GM12878 (cell line): ENCODE measurements at regions not wholly inside any gene's neighbourhood (a gene's known extent, or its start where the extent isn't known, plus 50 kb on each side); places are given as distances from the start of the nearest gene placed in this dataset.

ENCODE experiments used
- ATAC-seq: fragments of 200-7000 bp; cut with Tn5 transposase; 3 replicates; pipeline ENCODE4 v1.9.1; 2020; ENCODE audit warnings: mild to moderate bottlenecking, moderate library complexity
- BruUV-seq: library from RNA; stranded (reverse); fragments of 400-500 nt; replicated peaks from 2 replicates; lab custom pipeline; 2021; lab: Mats Ljungman, UMichigan
- CTCF ChIA-PET: fragments of 300-600 bp; sonication (Branson Sonifier 250); formaldehyde crosslinking; extraction: SDS; loops from one replicate; lab custom pipeline; 2021; ENCODE audit warnings: inconsistent platforms; lab: Yijun Ruan, JAX
- POLR2A ChIA-PET: fragments of 350-600 bp; formaldehyde crosslinking; extraction: SDS; loops from one replicate; lab custom pipeline; 2021; ENCODE audit warnings: inconsistent platforms; lab: Charles Lee
- RAD21 ChIA-PET: fragments of 300-600 bp; sonication (Branson Sonifier 250); formaldehyde crosslinking; loops from one replicate; lab custom pipeline; 2023; ENCODE audit warnings: antibody characterized with exemption; ENCODE audit not compliant: unreplicated experiment; lab: Charles Lee
- SMC1A ChIA-PET: fragments of 300-600 bp; sonication (Branson Sonifier 250); formaldehyde crosslinking; loops from one replicate; lab custom pipeline; 2023; ENCODE audit not compliant: unreplicated experiment, uncharacterized antibody; lab: Charles Lee
- DNase-seq: peaks from one replicate; pipeline ENCODE4 v3.0.0-alpha.2; 2011; ENCODE audit warnings: low read depth, low spot score
- FAIRE-seq: peaks from 3 replicates; lab custom pipeline; 2011; peaks lifted over from hg19 to GRCh38; lab: Jason Lieb, UNC
- H2AFZ ChIP-seq: 2 replicates; pipeline ENCODE4 v1.6.0; 2011; ENCODE audit warnings: low read depth, low read length, control low read depth; ENCODE audit not compliant: control insufficient read depth
- H3K27ac ChIP-seq: 2 replicates; pipeline ENCODE4 v1.5.1; 2011; ENCODE audit warnings: control low read depth; ENCODE audit not compliant: control insufficient read depth, insufficient read depth
- H3K27me3 ChIP-seq, 2 experiments: replicated peaks in 1 of 2; 2 replicates each; pipeline versions ENCODE4 v1.6.0 to v1.6.1; 2011; ENCODE audit warnings: low read length in 1 of 2; ENCODE audit not compliant: control insufficient read depth in 2 of 2, insufficient read depth in 2 of 2
- H3K36me3 ChIP-seq, 2 experiments: 2 replicates each; pipeline ENCODE4 v1.5.1; 2011; ENCODE audit warnings: low read length in 1 of 2; ENCODE audit not compliant: control insufficient read depth in 2 of 2, insufficient read depth in 2 of 2
- H3K4me1 ChIP-seq: 2 replicates; pipeline ENCODE4 v1.6.1; 2011; ENCODE audit warnings: mild to moderate bottlenecking, low read length, moderate library complexity, mixed read lengths; ENCODE audit not compliant: control insufficient read depth, insufficient read depth
- H3K4me2 ChIP-seq: 2 replicates; pipeline ENCODE4 v1.6.0; 2011; ENCODE audit warnings: control low read depth; ENCODE audit not compliant: control insufficient read depth, insufficient read depth
- H3K4me3 ChIP-seq: fragments of 200-600 bp; sonication (generic); 2 replicates; pipeline ENCODE4 v1.5.1; 2016
- H3K79me2 ChIP-seq: 2 replicates; pipeline ENCODE4 v1.6.0; 2011; ENCODE audit warnings: low read length; ENCODE audit not compliant: control insufficient read depth, insufficient read depth
- H3K9ac ChIP-seq: 2 replicates; pipeline ENCODE4 v1.8.0; 2011; ENCODE audit warnings: low read length, control low read depth, mixed read lengths; ENCODE audit not compliant: control insufficient read depth, insufficient read depth
- H3K9me3 ChIP-seq: replicated peaks from 3 replicates; pipeline ENCODE4 v1.5.1; 2011; ENCODE audit warnings: mild to moderate bottlenecking, low read length; ENCODE audit not compliant: control insufficient read depth, insufficient read depth
- H4K20me1 ChIP-seq: 2 replicates; pipeline ENCODE4 v1.6.0; 2011; ENCODE audit not compliant: control insufficient read depth, insufficient read depth
- BCLAF1 ChIP-seq: fragments of 450-650 bp; IDR thresholded peaks from 2 replicates; pipeline ENCODE4 v1.6.1; 2017; ENCODE audit warnings: antibody characterized with exemption, mild to moderate bottlenecking, moderate library complexity
- CBX5 ChIP-seq: sonication (generic); IDR thresholded peaks from 2 replicates; pipeline ENCODE4 v1.6.1; 2016; ENCODE audit warnings: low read depth, moderate library complexity, mild to moderate bottlenecking, inconsistent platforms
- ETV6 ChIP-seq, 2 experiments: fragments of 450-650 bp in 1 of 2; IDR thresholded peaks in 1 of 2; conservative IDR thresholded peaks in 1 of 2; 2 replicates each; pipeline ENCODE4 v1.6.1; 2014; ENCODE audit warnings: antibody characterized with exemption in 1 of 2, borderline replicate concordance in 1 of 2, low read depth in 1 of 2, mild to moderate bottlenecking in 1 of 2, moderate library complexity in 1 of 2
- FOS ChIP-seq: IDR thresholded peaks from 3 replicates; pipeline ENCODE4 v1.6.1; 2011; ENCODE audit warnings: borderline replicate concordance; ENCODE audit not compliant: insufficient read length; ENCODE audit errors: extremely low read depth
- HDAC2 ChIP-seq: fragments of 200-600 bp; sonication (generic); IDR thresholded peaks from 2 replicates; pipeline ENCODE4 v1.6.1; 2017
- JUND ChIP-seq: IDR thresholded peaks from 2 replicates; pipeline ENCODE4 v1.6.1; 2012; ENCODE audit warnings: low read depth, mild to moderate bottlenecking, low read length, improper control_type of control experiment, moderate library complexity
- NFYB ChIP-seq: IDR thresholded peaks from 2 replicates; pipeline ENCODE4 v1.6.1; 2011; ENCODE audit warnings: low read depth, mild to moderate bottlenecking, low read length, improper control_type of control experiment, moderate library complexity; ENCODE audit not compliant: insufficient read depth
- PML ChIP-seq: IDR thresholded peaks from 2 replicates; pipeline ENCODE4 v1.6.1; 2012; ENCODE audit warnings: low read length, inconsistent platforms
- RBBP5 ChIP-seq: fragments of 200-600 bp; sonication (generic); conservative IDR thresholded peaks from 2 replicates; pipeline ENCODE4 v1.6.1; 2016
- RFX5 ChIP-seq: IDR thresholded peaks from 2 replicates; pipeline ENCODE4 v1.6.1; 2011; ENCODE audit warnings: low read depth, low read length, improper control_type of control experiment
- STAT3 ChIP-seq: IDR thresholded peaks from 2 replicates; pipeline ENCODE4 v1.6.1; 2011; ENCODE audit warnings: low read depth, low read length, improper control_type of control experiment
- TCF7 ChIP-seq: IDR thresholded peaks from 2 replicates; pipeline ENCODE4 v1.6.1; 2014; ENCODE audit warnings: antibody characterized with exemption, borderline replicate concordance
- WGBS: methylation state at CpG from one replicate; pipeline ENCODE4 v1.1.6; 2016; ENCODE audit warnings: low lambda C conversion rate; ENCODE audit not compliant: insufficient replicate concordance, insufficient coverage; ENCODE audit errors: missing lambda C conversion rate; 5-methylcytosine and 5-hydroxymethylcytosine counted together
- in situ Hi-C: fragments of 300-500 bp; cut with MboI; formaldehyde crosslinking; loops from 9 replicates; pipeline ENCODE4 v1.14.3; 2018; ENCODE audit warnings: mixed read lengths
- intact Hi-C: fragments of 100-400 bp; cut with micrococcal nuclease; formaldehyde crosslinking; loops from one replicate; pipeline ENCODE4 v1.14.2; 2022; ENCODE audit not compliant: unreplicated experiment
- TF ChIP-seq, protein P1 (sequence below): fragments of 450-650 bp; IDR thresholded peaks from 2 replicates; pipeline ENCODE4 v1.6.1; 2016; ENCODE audit warnings: mild to moderate bottlenecking, moderate library complexity, borderline replicate concordance
- TF ChIP-seq, protein P2 (sequence below): fragments of 450-650 bp; IDR thresholded peaks from 2 replicates; pipeline ENCODE4 v1.6.1; 2016; ENCODE audit warnings: mild to moderate bottlenecking

- Histone ChIP-seq H3K36me3 (no peaks in the 10 kb centered on the region), H3K9me3 (no peaks in the 10 kb centered on the region), H3K79me2 (no peaks in the 10 kb centered on the region), H3K4me2 (no peak overlapping the region), H3K4me1 (no peaks in the 10 kb centered on the region), H3K9ac (no peak overlapping the region), H3K27me3 (no peaks in the 10 kb centered on the region), H3K4me3 (no peak overlapping the region), H2AFZ (no peak overlapping the region), H3K27ac (no peak overlapping the region), H4K20me1 (no peaks in the 10 kb centered on the region)
- 11% methylated on average over 6 of the region's 6 CpGs for WGBS
- ChIA-PET SMC1A (no interaction called here), CTCF (interaction anchor here (1.2 kb wide), 1 partner anchor 48 kb away, joined by 3 read pairs; no protein-coding TSS in a partner anchor), POLR2A (no interaction called here), RAD21 (no interaction called here)
- no TSS peak for BruUV-seq
- no peak for FAIRE-seq
- no peak for DNase-seq
- no peak for ATAC-seq
- TF ChIP-seq BCLAF1 = no peak
- TF ChIP-seq HDAC2 = no peak
- TF ChIP-seq CBX5 = no peak
- no peak for TF ChIP-seq NFYB
- TF ChIP-seq TCF7 = no peak
- TF ChIP-seq, protein P1, sequence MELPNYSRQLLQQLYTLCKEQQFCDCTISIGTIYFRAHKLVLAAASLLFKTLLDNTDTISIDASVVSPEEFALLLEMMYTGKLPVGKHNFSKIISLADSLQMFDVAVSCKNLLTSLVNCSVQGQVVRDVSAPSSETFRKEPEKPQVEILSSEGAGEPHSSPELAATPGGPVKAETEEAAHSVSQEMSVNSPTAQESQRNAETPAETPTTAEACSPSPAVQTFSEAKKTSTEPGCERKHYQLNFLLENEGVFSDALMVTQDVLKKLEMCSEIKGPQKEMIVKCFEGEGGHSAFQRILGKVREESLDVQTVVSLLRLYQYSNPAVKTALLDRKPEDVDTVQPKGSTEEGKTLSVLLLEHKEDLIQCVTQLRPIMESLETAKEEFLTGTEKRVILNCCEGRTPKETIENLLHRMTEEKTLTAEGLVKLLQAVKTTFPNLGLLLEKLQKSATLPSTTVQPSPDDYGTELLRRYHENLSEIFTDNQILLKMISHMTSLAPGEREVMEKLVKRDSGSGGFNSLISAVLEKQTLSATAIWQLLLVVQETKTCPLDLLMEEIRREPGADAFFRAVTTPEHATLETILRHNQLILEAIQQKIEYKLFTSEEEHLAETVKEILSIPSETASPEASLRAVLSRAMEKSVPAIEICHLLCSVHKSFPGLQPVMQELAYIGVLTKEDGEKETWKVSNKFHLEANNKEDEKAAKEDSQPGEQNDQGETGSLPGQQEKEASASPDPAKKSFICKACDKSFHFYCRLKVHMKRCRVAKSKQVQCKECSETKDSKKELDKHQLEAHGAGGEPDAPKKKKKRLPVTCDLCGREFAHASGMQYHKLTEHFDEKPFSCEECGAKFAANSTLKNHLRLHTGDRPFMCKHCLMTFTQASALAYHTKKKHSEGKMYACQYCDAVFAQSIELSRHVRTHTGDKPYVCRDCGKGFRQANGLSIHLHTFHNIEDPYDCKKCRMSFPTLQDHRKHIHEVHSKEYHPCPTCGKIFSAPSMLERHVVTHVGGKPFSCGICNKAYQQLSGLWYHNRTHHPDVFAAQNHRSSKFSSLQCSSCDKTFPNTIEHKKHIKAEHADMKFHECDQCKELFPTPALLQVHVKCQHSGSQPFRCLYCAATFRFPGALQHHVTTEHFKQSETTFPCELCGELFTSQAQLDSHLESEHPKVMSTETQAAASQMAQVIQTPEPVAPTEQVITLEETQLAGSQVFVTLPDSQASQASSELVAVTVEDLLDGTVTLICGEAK = no peak
- TF ChIP-seq STAT3 = no peak
- TF ChIP-seq JUND = no peak
- TF ChIP-seq FOS = no peak
- no peak for TF ChIP-seq RFX5
- no peak for TF ChIP-seq ETV6 (conservative IDR thresholded peaks at IDR 0.05 in 1 of 2, IDR thresholded peaks at IDR 0.05 in 1 of 2; ENCODE audit: borderline replicate concordance in 1 of 2, low read depth in 1 of 2)
- TF ChIP-seq RBBP5 = no peak
- TF ChIP-seq PML = no peak
- TF ChIP-seq, protein P2, sequence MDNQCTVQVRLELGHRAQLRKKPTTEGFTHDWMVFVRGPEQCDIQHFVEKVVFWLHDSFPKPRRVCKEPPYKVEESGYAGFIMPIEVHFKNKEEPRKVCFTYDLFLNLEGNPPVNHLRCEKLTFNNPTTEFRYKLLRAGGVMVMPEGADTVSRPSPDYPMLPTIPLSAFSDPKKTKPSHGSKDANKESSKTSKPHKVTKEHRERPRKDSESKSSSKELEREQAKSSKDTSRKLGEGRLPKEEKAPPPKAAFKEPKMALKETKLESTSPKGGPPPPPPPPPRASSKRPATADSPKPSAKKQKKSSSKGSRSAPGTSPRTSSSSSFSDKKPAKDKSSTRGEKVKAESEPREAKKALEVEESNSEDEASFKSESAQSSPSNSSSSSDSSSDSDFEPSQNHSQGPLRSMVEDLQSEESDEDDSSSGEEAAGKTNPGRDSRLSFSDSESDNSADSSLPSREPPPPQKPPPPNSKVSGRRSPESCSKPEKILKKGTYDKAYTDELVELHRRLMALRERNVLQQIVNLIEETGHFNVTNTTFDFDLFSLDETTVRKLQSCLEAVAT = no peak
- in situ Hi-C loops (no loop called here), intact Hi-C loops (no loop called here)
Measured at GRCh38 chrX:57977992-57978391, 67.7 kb upstream of the ZXDA start.
